RWPE1 (cell line): ENCODE measurements at regions not wholly inside any gene's neighbourhood (a gene's known extent, or its start where the extent isn't known, plus 50 kb on each side); places are given as distances from the start of the nearest gene placed in this dataset.

Experiments
- CTCF ChIA-PET: fragments of 350-600 bp; sonication (Branson Sonifier 250); formaldehyde crosslinking; extraction: SDS; loops from one replicate; lab custom pipeline; 2021; lab: Yijun Ruan, JAX
- POLR2A ChIA-PET: fragments of 400-600 bp; formaldehyde crosslinking; extraction: SDS; loops from one replicate; lab custom pipeline; 2020; ENCODE audit warnings: antibody characterized with exemption; ENCODE audit not compliant: low non-redundant PET; lab: Yijun Ruan, JAX
- DNase-seq: peaks from one replicate; pipeline ENCODE4 v3.0.0; 2012; ENCODE audit warnings: low spot score
- H3K27ac ChIP-seq: fragments of 450-650 bp; 2 replicates; pipeline ENCODE4 v1.5.1; 2017
- TF ChIP-seq, protein P1 (sequence below): fragments of 450-650 bp; conservative IDR thresholded peaks from 2 replicates; pipeline ENCODE4 v1.5.1; 2017; ENCODE audit warnings: low read depth, mild to moderate bottlenecking

GRCh38 chr4:27524224-27524623, 663.6 kb downstream of the STIM2 start:
- CTCF ChIA-PET = interaction anchor here (0.5 to 0.8 kb wide), 3 partner anchors 259 to 381 kb away, joined by 3 to 5 read pairs (median 4); no protein-coding TSS in a partner anchor
- DNase-seq = no peak
- TF ChIP-seq, protein P1, sequence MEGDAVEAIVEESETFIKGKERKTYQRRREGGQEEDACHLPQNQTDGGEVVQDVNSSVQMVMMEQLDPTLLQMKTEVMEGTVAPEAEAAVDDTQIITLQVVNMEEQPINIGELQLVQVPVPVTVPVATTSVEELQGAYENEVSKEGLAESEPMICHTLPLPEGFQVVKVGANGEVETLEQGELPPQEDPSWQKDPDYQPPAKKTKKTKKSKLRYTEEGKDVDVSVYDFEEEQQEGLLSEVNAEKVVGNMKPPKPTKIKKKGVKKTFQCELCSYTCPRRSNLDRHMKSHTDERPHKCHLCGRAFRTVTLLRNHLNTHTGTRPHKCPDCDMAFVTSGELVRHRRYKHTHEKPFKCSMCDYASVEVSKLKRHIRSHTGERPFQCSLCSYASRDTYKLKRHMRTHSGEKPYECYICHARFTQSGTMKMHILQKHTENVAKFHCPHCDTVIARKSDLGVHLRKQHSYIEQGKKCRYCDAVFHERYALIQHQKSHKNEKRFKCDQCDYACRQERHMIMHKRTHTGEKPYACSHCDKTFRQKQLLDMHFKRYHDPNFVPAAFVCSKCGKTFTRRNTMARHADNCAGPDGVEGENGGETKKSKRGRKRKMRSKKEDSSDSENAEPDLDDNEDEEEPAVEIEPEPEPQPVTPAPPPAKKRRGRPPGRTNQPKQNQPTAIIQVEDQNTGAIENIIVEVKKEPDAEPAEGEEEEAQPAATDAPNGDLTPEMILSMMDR = no peak
- POLR2A ChIA-PET = no interaction called here
- H3K27ac ChIP-seq = no peak overlapping the region

- no peak for DNase-seq
- CTCF ChIA-PET = no interaction called here
These were observed 673.8 kb downstream of the STIM2 start for GRCh38 chr4:27534488-27534887.

DNA sequence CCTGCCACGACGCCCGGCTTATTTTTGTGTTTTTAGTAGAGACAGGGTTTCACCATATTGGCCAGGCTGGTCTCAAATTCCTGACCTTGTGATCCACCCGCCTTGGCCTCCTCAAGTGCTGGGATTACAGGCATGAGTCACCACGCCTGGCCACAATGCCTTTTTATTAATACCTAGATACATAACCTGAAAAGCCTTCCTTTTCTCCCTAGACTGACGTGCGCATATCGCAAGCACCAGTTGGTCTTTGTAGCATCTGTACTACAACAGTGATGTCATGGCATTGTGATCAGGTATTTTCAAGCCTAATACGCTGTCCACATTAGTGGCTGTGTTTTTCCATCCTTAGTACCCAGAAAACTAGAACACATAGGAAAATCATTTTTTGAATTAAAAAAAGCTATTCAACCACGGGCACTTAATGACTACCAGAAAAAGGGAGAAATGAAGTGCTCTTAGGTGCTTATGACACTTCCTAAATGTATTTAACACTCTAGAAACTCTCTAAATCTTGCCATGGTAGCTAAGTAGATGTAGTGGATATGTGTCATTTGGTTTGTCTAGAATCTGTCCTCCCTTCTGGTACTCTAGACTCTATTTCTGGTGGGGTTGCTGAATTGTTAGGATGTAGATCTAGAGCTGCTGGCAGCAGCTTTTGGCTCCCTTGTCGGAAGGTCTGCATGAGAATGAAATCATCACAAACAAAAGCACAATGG, 707.8 kb downstream of the STIM2 start:
- CTCF ChIA-PET = interaction anchor here (0.7 kb wide), 1 partner anchor 82 kb away, joined by 3 read pairs; no protein-coding TSS in a partner anchor
- DNase-seq = no peak
- POLR2A ChIA-PET = no interaction called here
- no peak overlapping the region for H3K27ac ChIP-seq
- TF ChIP-seq, protein P1 = no peak

More at GRCh38 chr4:27534488-27534887, 673.8 kb downstream of the STIM2 start:
- POLR2A ChIA-PET = no interaction called here
- no peak overlapping the region for H3K27ac ChIP-seq
- TF ChIP-seq, protein P1 = no peak

- DNase-seq = no peak
- ChIA-PET CTCF (no interaction called here), POLR2A (no interaction called here)
- no peak overlapping the region for H3K27ac ChIP-seq
- TF ChIP-seq, protein P1 = no peak
These were observed 708.3 kb downstream of the STIM2 start for GRCh38 chr4:27568952-27569319.

GRCh38 chr4:27574743-27575142, 714.1 kb downstream of the STIM2 start:
- H3K27ac ChIP-seq = no peak overlapping the region
- ChIA-PET POLR2A (no interaction called here), CTCF (interaction anchor here (0.6 kb wide), 1 partner anchor 779 kb away, joined by 3 read pairs; no protein-coding TSS in a partner anchor)
- TF ChIP-seq, protein P1 = no peak
- DNase-seq = no peak

DNA sequence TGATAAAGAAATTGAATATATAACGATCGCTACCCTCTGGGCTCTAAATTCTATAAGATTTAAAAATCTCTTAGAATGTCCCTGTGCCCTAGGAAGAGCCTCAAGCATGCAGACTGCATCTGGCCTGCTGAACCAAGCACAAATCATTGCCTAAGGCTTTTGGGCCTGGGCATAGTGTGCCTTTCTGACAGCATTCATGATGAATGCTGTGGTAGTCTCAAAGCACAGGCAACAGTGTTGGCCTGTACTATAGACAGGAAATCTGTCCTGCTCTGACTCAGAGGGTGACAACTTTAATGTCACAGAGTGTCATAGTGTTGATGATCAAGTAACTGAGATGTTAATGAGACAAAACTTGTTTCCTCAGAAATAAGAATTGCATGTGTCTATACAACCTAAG, 717.3 kb downstream of the STIM2 start:
- TF ChIP-seq, protein P1 = no peak
- ChIA-PET POLR2A (no interaction called here), CTCF (no interaction called here)

More for the DNA sequence above, 717.3 kb downstream of the STIM2 start:
- no peak for DNase-seq
- no peak overlapping the region for H3K27ac ChIP-seq
